ENCODE measurements at regions not wholly inside any gene's neighbourhood (a gene's known extent, or its start where the extent isn't known, plus 50 kb on each side); places are given as distances from the start of the nearest gene placed in this dataset.
"Not testable (repeated sequence)": the region's sequence is repeated elsewhere in the genome, so short reads cannot be mapped to it uniquely, and the experiment has no call there.

GRCh38 chr1:208479435-208479834 lies 235.3 kb upstream of the PLXNA2 start:
- no peak overlapping the region for H3K4me3 Mint-ChIP-seq (ENCODE audit: unreplicated experiment)
- no peak overlapping the region for H3K27ac Mint-ChIP-seq (ENCODE audit: unreplicated experiment)
- POLR2A ChIA-PET = no interaction called here
- no peaks in the 10 kb centered on the region for H3K9me3 Mint-ChIP-seq (ENCODE audit: unreplicated experiment)
- Histone ChIP-seq H3K4me1 (no peaks in the 10 kb centered on the region), H3K4me3 (ENCODE audit: low read depth, low read length) (no peak overlapping the region), H3K27me3 (replicated peaks; ENCODE audit: control insufficient read depth, insufficient read depth, low read length) (no peaks in the 10 kb centered on the region), H3K36me3 (ENCODE audit: control insufficient read depth, insufficient read depth, low read length) (no peaks in the 10 kb centered on the region), H3K9me3 (no peaks in the 10 kb centered on the region)
- CTCF ChIA-PET = no interaction called here
- DNase-seq = no peak
- intact Hi-C loops (cut with micrococcal nuclease; ENCODE audit: unreplicated experiment) = loop anchor here (10.0 kb wide), 1 partner anchor 205 kb away; no protein-coding TSS in a partner anchor
- TF ChIP-seq CTCF (IDR thresholded peaks at IDR 0.05; ENCODE audit: insufficient read depth in 1 of 2, low read depth in 1 of 2, low read length in 1 of 2, severe bottlenecking in 1 of 2, unreplicated experiment in 1 of 2) = no peak
- H3K36me3 Mint-ChIP-seq (ENCODE audit: insufficient read depth, unreplicated experiment) = no peaks in the 10 kb centered on the region
- no peaks in the 10 kb centered on the region for H3K4me1 Mint-ChIP-seq (ENCODE audit: low read depth, unreplicated experiment)
- no TSS peak for BruUV-seq (replicated peaks)
- H3K27me3 Mint-ChIP-seq (ENCODE audit: insufficient read depth, unreplicated experiment) = peaks cover 30% of the 10 kb centered on the region

- H3K4me1 Mint-ChIP-seq (ENCODE audit: low read depth, unreplicated experiment) = no peaks in the 10 kb centered on the region
- POLR2A ChIA-PET = no interaction called here
- Histone ChIP-seq H3K4me3 (ENCODE audit: low read depth, low read length) (no peak overlapping the region), H3K36me3 (ENCODE audit: control insufficient read depth, insufficient read depth, low read length) (no peaks in the 10 kb centered on the region), H3K9me3 (no peaks in the 10 kb centered on the region), H3K4me1 (no peaks in the 10 kb centered on the region), H3K27me3 (replicated peaks; ENCODE audit: control insufficient read depth, insufficient read depth, low read length) (no peaks in the 10 kb centered on the region)
- peaks cover 14% of the 10 kb centered on the region for H3K27me3 Mint-ChIP-seq (ENCODE audit: insufficient read depth, unreplicated experiment)
- H3K9me3 Mint-ChIP-seq (ENCODE audit: unreplicated experiment) = no peaks in the 10 kb centered on the region
- CTCF ChIA-PET = no interaction called here
- H3K36me3 Mint-ChIP-seq (ENCODE audit: insufficient read depth, unreplicated experiment) = no peaks in the 10 kb centered on the region
- no peak for DNase-seq
- no peak overlapping the region for H3K27ac Mint-ChIP-seq (ENCODE audit: unreplicated experiment)
- BruUV-seq (replicated peaks) = no TSS peak
- no peak for TF ChIP-seq CTCF (IDR thresholded peaks at IDR 0.05; ENCODE audit: insufficient read depth in 1 of 2, low read depth in 1 of 2, low read length in 1 of 2, severe bottlenecking in 1 of 2, unreplicated experiment in 1 of 2)
- H3K4me3 Mint-ChIP-seq (ENCODE audit: unreplicated experiment) = no peak overlapping the region
- intact Hi-C loops (cut with micrococcal nuclease; ENCODE audit: unreplicated experiment) = no loop called here
Observed at GRCh38 chr1:208485512-208485911, 241.3 kb upstream of the PLXNA2 start.

GRCh38 chr1:208486677-208487076 lies 242.5 kb upstream of the PLXNA2 start:
- Histone ChIP-seq H3K36me3 (ENCODE audit: control insufficient read depth, insufficient read depth, low read length) (no peaks in the 10 kb centered on the region), H3K4me3 (ENCODE audit: low read depth, low read length) (no peak overlapping the region), H3K27me3 (replicated peaks; ENCODE audit: control insufficient read depth, insufficient read depth, low read length) (no peaks in the 10 kb centered on the region), H3K9me3 (no peaks in the 10 kb centered on the region), H3K4me1 (no peaks in the 10 kb centered on the region)
- ChIA-PET POLR2A (no interaction called here), CTCF (no interaction called here)
- Mint-ChIP-seq H3K27me3 (ENCODE audit: insufficient read depth, unreplicated experiment) (peaks cover 9% of the 10 kb centered on the region), H3K27ac (ENCODE audit: unreplicated experiment) (no peak overlapping the region), H3K4me1 (ENCODE audit: low read depth, unreplicated experiment) (no peaks in the 10 kb centered on the region), H3K36me3 (ENCODE audit: insufficient read depth, unreplicated experiment) (no peaks in the 10 kb centered on the region), H3K9me3 (ENCODE audit: unreplicated experiment) (no peaks in the 10 kb centered on the region), H3K4me3 (ENCODE audit: unreplicated experiment) (no peak overlapping the region)
- intact Hi-C loops (cut with micrococcal nuclease; ENCODE audit: unreplicated experiment) = no loop called here
- BruUV-seq (replicated peaks) = no TSS peak
- no peak for TF ChIP-seq CTCF (IDR thresholded peaks at IDR 0.05; ENCODE audit: insufficient read depth in 1 of 2, low read depth in 1 of 2, low read length in 1 of 2, severe bottlenecking in 1 of 2, unreplicated experiment in 1 of 2)
- DNase-seq = no peak

- intact Hi-C loops (cut with micrococcal nuclease; ENCODE audit: unreplicated experiment); H3K36me3 Mint-ChIP-seq (ENCODE audit: insufficient read depth, unreplicated experiment); H3K27me3 ChIP-seq (replicated peaks; ENCODE audit: control insufficient read depth, insufficient read depth, low read length); H3K9me3 ChIP-seq; H3K4me1 ChIP-seq; H3K27me3 Mint-ChIP-seq (ENCODE audit: insufficient read depth, unreplicated experiment); H3K36me3 ChIP-seq (ENCODE audit: control insufficient read depth, insufficient read depth, low read length); H3K9me3 Mint-ChIP-seq (ENCODE audit: unreplicated experiment); POLR2A ChIA-PET; H3K4me3 Mint-ChIP-seq (ENCODE audit: unreplicated experiment); DNase-seq; H3K4me3 ChIP-seq (ENCODE audit: low read depth, low read length); H3K27ac Mint-ChIP-seq (ENCODE audit: unreplicated experiment); H3K4me1 Mint-ChIP-seq (ENCODE audit: low read depth, unreplicated experiment); BruUV-seq (replicated peaks); CTCF ChIA-PET: not testable (repeated sequence)
Observed at GRCh38 chr1:208488432-208488831, 244.2 kb upstream of the PLXNA2 start.

Data from Caco-2 (cell line).